Endothelial cell (in vitro differentiated cells): ENCODE measurements at regions not wholly inside any gene's neighbourhood (a gene's known extent, or its start where the extent isn't known, plus 50 kb on each side); places are given as distances from the start of the nearest gene placed in this dataset.

Source experiments
- DNase-seq: peaks from one replicate; pipeline ENCODE4 v3.0.0; 2021; ENCODE audit warnings: low spot score
- H3K27ac Mint-ChIP-seq: one replicate; pipeline ENCODE4 v1.8.0; 2021; ENCODE audit warnings: mixed read lengths, inconsistent platforms; ENCODE audit not compliant: unreplicated experiment
- H3K27me3 Mint-ChIP-seq: one replicate; pipeline ENCODE4 v1.8.0; 2021; ENCODE audit warnings: mild to moderate bottlenecking, moderate library complexity, mixed read lengths, inconsistent platforms; ENCODE audit not compliant: unreplicated experiment
- H3K36me3 Mint-ChIP-seq: one replicate; pipeline ENCODE4 v1.8.0; 2021; ENCODE audit warnings: mild to moderate bottlenecking, low read depth, mixed read lengths, inconsistent platforms; ENCODE audit not compliant: unreplicated experiment
- H3K4me1 Mint-ChIP-seq: one replicate; pipeline ENCODE4 v1.8.0; 2021; ENCODE audit warnings: mild to moderate bottlenecking, mixed read lengths, inconsistent platforms; ENCODE audit not compliant: unreplicated experiment
- H3K4me3 Mint-ChIP-seq: one replicate; pipeline ENCODE4 v1.8.0; 2021; ENCODE audit warnings: mild to moderate bottlenecking, mixed read lengths, inconsistent platforms; ENCODE audit not compliant: unreplicated experiment
- H3K9me3 Mint-ChIP-seq: one replicate; pipeline ENCODE4 v1.8.0; 2021; ENCODE audit warnings: mixed read lengths, inconsistent platforms; ENCODE audit not compliant: unreplicated experiment
- CTCF ChIP-seq: fragments of 200-600 bp; sonication (generic); IDR thresholded peaks from one replicate; pipeline ENCODE4 v1.5.0; 2021; ENCODE audit warnings: antibody characterized with exemption; ENCODE audit not compliant: unreplicated experiment

- Mint-ChIP-seq H3K9me3 (no peaks in the 10 kb centered on the region), H3K27ac (no peak overlapping the region), H3K36me3 (no peaks in the 10 kb centered on the region), H3K4me1 (no peaks in the 10 kb centered on the region), H3K27me3 (no peaks in the 10 kb centered on the region), H3K4me3 (no peak overlapping the region)
- no peak for DNase-seq
- TF ChIP-seq CTCF: no peak
These were observed 96.4 kb upstream of the ST6GAL2 start for GRCh38 chr2:106982350-106982749.

DNA sequence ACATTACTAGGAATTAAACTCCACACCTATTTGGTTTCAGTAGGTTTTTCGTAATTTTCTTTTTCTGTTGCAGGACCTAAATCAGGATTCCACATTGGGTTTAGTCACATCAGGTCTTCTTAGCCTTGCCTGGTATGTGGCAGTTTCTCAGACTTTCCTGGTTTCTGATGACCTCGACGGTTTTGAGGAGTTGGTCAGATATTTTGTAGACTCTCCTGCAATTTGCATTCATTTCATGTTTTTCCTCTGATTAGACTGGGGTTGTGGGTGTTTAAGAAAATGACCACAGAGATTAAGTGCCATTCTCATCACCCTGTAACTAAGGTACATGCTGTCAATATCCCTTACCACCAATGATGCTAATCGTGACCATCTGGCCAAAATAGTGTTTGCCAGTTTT, 97.3 kb upstream of the ST6GAL2 start:
- H3K4me3 Mint-ChIP-seq: no peak overlapping the region
- no peaks in the 10 kb centered on the region for H3K36me3 Mint-ChIP-seq
- no peaks in the 10 kb centered on the region for H3K27me3 Mint-ChIP-seq
- no peak overlapping the region for H3K27ac Mint-ChIP-seq
- TF ChIP-seq CTCF: no peak
- DNase-seq: no peak
- H3K9me3 Mint-ChIP-seq: no peaks in the 10 kb centered on the region
- H3K4me1 Mint-ChIP-seq: no peaks in the 10 kb centered on the region

DNA sequence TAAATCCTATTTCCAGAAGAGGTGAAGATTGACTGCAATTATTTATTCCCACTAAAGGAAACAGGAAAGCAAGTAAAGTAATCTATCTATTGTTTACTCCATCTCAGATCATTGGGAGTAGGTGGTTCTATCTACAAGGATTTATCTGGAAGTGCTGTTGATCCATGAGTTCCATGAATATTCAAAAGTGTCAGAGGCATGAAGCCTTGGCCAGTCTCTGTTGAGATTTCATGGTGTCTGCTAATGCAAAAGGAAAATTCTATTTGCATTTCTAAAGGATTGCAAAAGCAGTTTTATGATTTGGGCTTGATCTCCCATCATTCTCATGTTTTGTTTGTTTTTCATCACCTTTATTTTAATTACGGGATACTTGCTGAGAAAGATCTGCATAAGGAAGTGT, 102.4 kb upstream of the ST6GAL2 start:
- peaks cover 1% of the 10 kb centered on the region for H3K27me3 Mint-ChIP-seq
- H3K36me3 Mint-ChIP-seq: no peaks in the 10 kb centered on the region
- H3K4me1 Mint-ChIP-seq: peaks cover 2% of the 10 kb centered on the region
- no peak overlapping the region for H3K27ac Mint-ChIP-seq
- TF ChIP-seq CTCF: no peak
- no peaks in the 10 kb centered on the region for H3K9me3 Mint-ChIP-seq
- H3K4me3 Mint-ChIP-seq: no peak overlapping the region
- no peak for DNase-seq

GRCh38 chr2:106990297-106990696, 104.3 kb upstream of the ST6GAL2 start:
- H3K27me3 Mint-ChIP-seq: peaks cover 1% of the 10 kb centered on the region
- no peaks in the 10 kb centered on the region for H3K36me3 Mint-ChIP-seq
- H3K4me1 Mint-ChIP-seq: peaks cover 2% of the 10 kb centered on the region
- H3K27ac Mint-ChIP-seq: no peak overlapping the region
- TF ChIP-seq CTCF: no peak
- DNase-seq: no peak
- H3K9me3 Mint-ChIP-seq: no peaks in the 10 kb centered on the region
- no peak overlapping the region for H3K4me3 Mint-ChIP-seq

GRCh38 chr2:106991866-106992265, 105.9 kb upstream of the ST6GAL2 start:
- TF ChIP-seq CTCF: no peak
- no peak for DNase-seq
- Mint-ChIP-seq H3K4me3 (no peak overlapping the region), H3K36me3 (no peaks in the 10 kb centered on the region), H3K9me3 (no peaks in the 10 kb centered on the region), H3K27ac (no peak overlapping the region), H3K4me1 (peaks cover 2% of the 10 kb centered on the region), H3K27me3 (peaks cover 3% of the 10 kb centered on the region)
